EH (cell line): ENCODE measurements at regions not wholly inside any gene's neighbourhood (a gene's known extent, or its start where the extent isn't known, plus 50 kb on each side); places are given as distances from the start of the nearest gene placed in this dataset.
"Not testable (repeated sequence)": the region's sequence is repeated elsewhere in the genome, so short reads cannot be mapped to it uniquely, and the experiment has no call there.

ENCODE experiments used
- DNase-seq: peaks from one replicate; pipeline ENCODE4 v3.0.0-alpha.2; 2015; ENCODE audit warnings: low read depth

- DNase-seq, result peak; percentile 87
These were observed 453.0 kb upstream of the CFAP20DC start for GRCh38 chr3:59502806-59503205.

DNA sequence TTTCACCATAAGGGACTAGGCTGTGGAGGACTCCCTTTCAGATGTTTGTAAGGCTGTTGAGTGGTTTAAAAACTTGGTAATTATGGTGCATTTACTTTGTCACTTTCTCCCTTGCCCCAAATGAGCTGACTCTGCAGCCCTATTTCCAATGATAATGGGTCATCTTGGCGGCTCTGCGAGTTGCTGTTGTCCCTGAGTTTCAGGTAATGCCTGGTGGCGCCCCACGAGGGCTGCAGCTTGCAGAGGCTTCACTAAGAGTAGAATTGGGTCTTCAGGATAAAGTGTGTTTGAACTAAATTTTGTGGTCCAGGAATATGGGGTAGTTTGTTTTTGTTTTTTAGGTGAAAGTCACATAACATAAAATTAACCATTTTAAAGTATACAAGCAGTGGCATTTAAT, 450.1 kb upstream of the CFAP20DC start:
- no peak for DNase-seq

DNA sequence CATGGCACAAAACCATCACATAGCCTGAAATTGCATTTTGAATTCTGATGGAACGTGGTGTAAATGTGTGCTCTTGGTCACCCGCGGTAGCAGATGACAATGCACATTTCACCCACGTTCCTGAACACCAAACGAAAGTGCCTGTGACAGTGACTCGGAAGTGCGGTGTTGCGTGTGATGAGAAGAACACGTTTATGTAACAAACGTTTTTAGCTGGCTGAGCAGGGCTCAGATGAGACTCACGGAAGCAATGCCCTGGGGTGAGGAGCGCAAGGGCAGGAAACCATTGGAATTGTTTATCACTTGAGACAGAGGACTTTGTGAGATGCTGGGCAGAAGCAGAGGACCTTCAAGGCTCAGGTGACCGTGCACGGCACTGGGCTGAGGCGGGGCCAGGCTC, 449.2 kb upstream of the CFAP20DC start:
- no peak for DNase-seq

DNA sequence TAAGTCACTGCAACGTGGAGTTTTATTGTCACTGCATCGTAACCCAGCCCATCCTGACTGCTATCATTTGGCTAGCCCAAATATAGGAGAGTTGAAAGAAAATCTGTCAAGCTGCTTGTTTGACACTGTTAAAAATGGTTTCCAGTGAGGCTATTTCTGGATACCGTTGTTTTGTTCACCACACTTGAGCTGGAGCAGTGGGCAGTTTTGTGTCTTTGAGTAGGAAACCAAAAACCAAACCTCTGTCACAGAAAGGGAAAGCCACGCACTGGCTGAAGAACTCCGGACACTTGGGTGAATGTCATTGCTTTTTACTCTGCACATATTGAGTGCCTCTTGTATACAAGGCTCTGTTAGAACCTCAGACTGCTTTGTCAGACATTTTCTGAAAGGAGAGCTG, 446.4 kb upstream of the CFAP20DC start:
- no peak for DNase-seq

GRCh38 chr3:59494969-59495368, 445.1 kb upstream of the CFAP20DC start:
- not testable (repeated sequence) for DNase-seq

GRCh38 chr3:59486520-59486919, 436.7 kb upstream of the CFAP20DC start:
- no peak for DNase-seq

GRCh38 chr3:59483191-59483590, 433.4 kb upstream of the CFAP20DC start:
- DNase-seq, result no peak

GRCh38 chr3:59482684-59483083, 432.9 kb upstream of the CFAP20DC start:
- DNase-seq, result no peak

GRCh38 chr3:59481776-59482400, 432.1 kb upstream of the CFAP20DC start:
- no peak for DNase-seq

- DNase-seq, result peak; percentile 68
These were observed 430.7 kb upstream of the CFAP20DC start for GRCh38 chr3:59480486-59480995.

- DNase-seq, result no peak
These were observed 423.8 kb upstream of the CFAP20DC start for GRCh38 chr3:59473636-59474035.

- DNase-seq, result peak; percentile 5
These were observed 422.7 kb upstream of the CFAP20DC start for GRCh38 chr3:59472541-59472940.

GRCh38 chr3:59469948-59470723, 420.3 kb upstream of the CFAP20DC start:
- DNase-seq, result peak; percentile 5

GRCh38 chr3:59467476-59467875, 417.7 kb upstream of the CFAP20DC start:
- DNase-seq, result no peak

DNA sequence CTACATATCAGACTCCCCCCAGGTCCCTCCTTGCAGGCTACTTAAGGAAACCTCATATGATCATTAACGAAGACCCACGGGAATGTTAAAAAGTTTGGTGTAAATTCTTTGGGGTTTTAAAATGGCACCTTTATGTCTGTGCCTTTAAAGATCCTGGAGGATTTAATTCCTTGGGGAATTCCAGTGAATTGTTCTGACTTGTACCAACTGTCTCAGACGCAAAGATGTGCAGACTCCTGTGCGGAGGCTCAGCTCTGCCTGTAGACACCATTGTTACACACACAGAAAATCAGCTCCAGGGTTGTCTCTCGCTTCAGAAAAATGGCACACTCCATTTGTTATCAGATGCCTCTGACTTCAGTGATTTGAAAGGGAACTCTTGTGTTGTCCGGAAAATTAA, 414.4 kb upstream of the CFAP20DC start:
- no peak for DNase-seq

DNA sequence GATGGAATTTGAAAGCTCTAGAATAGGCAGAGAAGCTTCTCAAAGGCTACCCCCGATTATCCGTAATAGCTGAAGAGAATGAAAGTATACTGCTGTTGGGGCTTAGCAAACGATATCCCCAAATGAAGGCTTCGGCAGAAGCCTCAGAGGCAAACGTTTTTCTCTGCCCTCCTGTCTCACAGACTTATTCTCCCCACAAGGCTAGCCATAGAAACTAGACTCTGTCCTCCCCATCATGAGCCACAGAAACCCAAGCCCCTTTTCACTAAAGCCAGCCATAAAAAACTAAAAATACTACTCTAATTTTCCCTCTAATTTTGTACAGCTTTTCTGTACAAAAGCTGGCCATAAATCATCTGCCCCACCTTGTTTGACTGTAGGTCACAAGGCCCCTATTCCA, 413.4 kb upstream of the CFAP20DC start:
- no peak for DNase-seq

- no peak for DNase-seq
These were observed 410.2 kb upstream of the CFAP20DC start for GRCh38 chr3:59460068-59460467.

DNA sequence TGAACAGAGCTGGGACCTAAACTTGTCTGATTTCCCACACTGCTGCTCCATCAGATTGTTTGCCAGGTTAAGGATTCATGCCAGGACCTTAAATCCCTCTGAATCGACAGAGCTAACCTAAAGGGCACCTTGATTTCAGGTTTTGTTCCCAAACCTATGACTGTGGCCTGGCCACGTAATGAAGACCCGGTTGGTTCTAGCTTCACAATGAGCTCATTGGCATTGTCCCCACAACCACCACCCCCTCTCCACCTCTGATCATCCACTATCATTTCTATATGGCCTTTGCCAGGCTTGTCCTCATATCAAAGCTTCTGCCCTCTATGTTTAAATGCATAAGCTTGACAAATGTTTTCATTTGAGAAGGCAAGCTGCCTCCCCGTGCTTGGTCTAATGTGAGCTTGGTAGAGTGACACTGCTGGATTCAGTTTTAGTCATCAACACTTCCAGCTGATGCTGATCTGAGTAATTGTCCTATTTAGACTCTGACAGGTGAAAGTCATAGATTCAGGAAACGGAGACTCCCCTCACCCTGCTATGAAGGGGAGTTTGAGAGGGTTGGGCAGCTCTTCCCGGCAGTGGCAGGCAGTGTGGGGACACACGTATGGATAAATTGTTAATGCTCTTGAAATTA, 407.1 kb upstream of the CFAP20DC start:
- DNase-seq, result no peak

DNA sequence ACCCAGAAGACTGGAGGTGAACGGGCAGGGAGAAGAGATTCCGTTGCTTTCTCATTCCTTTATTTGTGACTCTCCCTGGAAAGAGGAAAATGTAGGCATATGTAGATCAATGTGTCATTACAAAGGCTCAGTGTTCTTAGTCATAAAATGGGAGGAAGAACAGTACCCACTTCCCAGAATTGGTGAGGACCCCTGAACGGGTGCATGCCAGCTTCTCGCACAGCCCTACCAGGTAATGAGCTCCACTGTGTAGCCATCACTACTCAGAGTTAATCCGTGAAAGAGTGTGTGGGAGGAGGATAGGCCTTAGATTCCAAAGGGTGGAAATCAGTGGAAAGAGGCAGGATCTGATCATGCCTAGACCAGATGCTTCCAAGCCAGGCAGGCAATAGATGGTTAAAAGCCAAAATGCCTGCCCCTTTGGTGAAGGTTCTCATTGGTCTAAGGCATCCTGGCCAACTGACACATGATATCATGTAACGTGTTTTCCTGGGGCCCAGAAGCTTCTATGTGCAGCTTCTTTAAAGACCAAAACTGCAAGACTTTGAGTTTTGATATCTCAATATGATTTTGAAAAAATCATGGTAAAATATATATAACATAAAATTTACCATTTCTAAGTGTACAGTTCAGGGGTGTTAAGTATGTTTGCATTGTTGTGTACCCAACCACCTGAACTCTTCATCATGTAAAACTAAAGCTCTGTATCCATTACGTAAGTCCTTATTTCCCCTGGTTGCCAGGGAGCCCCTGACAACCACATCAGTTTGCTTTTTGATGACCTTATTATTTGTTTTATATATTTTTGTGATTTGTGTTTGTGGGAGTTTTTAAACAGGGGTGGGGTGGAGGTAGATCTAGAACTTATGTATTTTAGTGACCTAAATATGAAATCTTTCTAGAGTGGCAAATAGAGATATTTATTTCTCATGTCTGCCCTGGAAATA, 402.2 kb upstream of the CFAP20DC start:
- no peak for DNase-seq

DNA sequence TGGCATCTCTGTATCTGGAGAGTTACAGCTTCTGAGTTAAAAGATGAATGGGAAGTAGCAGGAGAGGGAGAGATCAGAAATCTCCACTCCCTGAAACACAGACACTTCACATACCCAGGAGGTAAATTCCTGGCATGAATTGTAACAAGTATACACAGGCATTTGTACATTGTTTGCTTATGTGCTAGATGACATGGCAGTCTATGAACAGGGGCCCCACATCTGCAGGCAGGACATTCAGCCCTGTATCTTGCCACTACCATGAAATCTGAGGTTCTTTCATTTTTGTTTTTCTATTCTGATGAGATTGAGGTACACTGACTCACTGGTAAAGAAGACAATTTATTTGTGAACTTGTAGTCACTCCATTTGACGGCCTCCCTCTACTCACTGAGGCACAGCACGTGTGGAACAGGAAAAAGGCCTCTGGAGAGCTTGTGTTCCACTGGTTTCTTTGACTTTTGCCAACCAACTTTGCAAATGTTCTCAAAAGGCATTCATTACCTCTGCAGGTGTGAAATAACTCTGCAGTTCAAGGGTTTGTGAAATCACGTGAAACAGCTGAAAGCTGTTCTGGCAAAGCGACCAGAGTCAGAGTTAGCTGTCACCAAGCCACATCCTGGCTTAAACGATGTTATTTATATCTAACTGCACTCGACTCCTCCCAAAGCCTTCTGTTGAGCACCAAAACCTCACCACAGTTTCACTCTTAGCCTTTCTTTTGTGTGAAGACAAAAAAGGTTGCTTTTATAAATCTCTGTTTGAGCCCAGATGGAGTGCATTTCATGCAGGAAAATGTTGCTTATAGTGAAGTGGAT, 401.3 kb upstream of the CFAP20DC start:
- DNase-seq, result no peak

DNA sequence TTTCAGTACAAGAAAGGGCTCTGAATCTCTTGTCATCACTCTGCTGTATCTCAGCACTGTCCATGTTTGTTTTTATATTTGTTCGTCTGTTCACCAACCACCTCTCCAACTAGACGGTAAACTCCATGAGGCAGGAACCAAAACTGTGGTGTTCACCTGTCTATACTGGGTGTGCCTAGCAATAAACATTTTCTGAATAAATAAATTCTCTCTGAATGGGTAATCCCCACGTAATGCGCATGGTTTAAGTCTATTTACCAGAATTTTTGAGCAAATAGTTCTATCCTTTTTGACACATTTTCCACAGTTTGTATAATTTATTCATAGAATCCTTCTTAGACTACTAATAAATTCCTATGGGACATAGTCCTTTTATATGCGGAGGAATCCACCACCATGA, 400.6 kb upstream of the CFAP20DC start:
- no peak for DNase-seq
